Endothelial cell of umbilical vein (primary cell): ENCODE measurements at regions not wholly inside any gene's neighbourhood (a gene's known extent, or its start where the extent isn't known, plus 50 kb on each side); places are given as distances from the start of the nearest gene placed in this dataset.

Experiments
- BruUV-seq: library from RNA; stranded (reverse); fragments of 400-500 nt; replicated peaks from 2 replicates; lab custom pipeline; 2021; lab: Mats Ljungman, UMichigan
- CTCF ChIA-PET: fragments of 300-600, 350-600 bp; sonication (Branson Sonifier 250); formaldehyde crosslinking; loops from one replicate; lab custom pipeline; 2021; ENCODE audit warnings: antibody characterized with exemption, inconsistent platforms; lab: Charles Lee
- POLR2A ChIA-PET: fragments of 300-600, 350-600 bp; sonication (Branson Sonifier 250); formaldehyde crosslinking; loops from one replicate; lab custom pipeline; 2021; ENCODE audit warnings: antibody characterized with exemption, inconsistent platforms; lab: Charles Lee
- DNase-seq: peaks from one replicate; pipeline ENCODE4 v3.0.0-alpha.2; 2011; ENCODE audit warnings: low read depth, low spot score
- FAIRE-seq: peaks from 2 replicates; lab custom pipeline; 2011; peaks lifted over from hg19 to GRCh38; lab: Jason Lieb, UNC
- H2AFZ ChIP-seq: 2 replicates; pipeline ENCODE4 v1.6.0; 2012; ENCODE audit warnings: low read depth, low read length, control low read depth, inconsistent platforms
- H3K27ac ChIP-seq: 2 replicates; pipeline ENCODE4 v1.5.1; 2011; ENCODE audit warnings: low read depth, mild to moderate bottlenecking, control low read depth, low read length, moderate library complexity; ENCODE audit not compliant: insufficient read depth
- H3K27me3 ChIP-seq, 2 experiments: 2 replicates each; pipeline versions ENCODE4 v1.6.0 to v1.6.1; 2011; ENCODE audit warnings: low read length in 2 of 2, mixed read lengths in 1 of 2; ENCODE audit not compliant: control insufficient read depth in 2 of 2, insufficient read depth in 2 of 2
- H3K36me3 ChIP-seq, 2 experiments: 2 replicates in 1 of 2; 3 replicates in 1 of 2; pipeline ENCODE4 v1.5.1; 2011; ENCODE audit warnings: low read length in 2 of 2, mild to moderate bottlenecking in 1 of 2, moderate library complexity in 1 of 2; ENCODE audit not compliant: control insufficient read depth in 2 of 2, insufficient read depth in 2 of 2; ENCODE audit errors: extremely low read depth in 1 of 2
- H3K4me1 ChIP-seq: 3 replicates; pipeline ENCODE4 v1.5.1; 2011; ENCODE audit warnings: mild to moderate bottlenecking, low read length; ENCODE audit not compliant: control insufficient read depth, insufficient read depth; ENCODE audit errors: extremely low read depth
- H3K4me2 ChIP-seq: 2 replicates; pipeline ENCODE4 v1.6.1; 2011; ENCODE audit warnings: low read length, control low read depth, mixed read lengths; ENCODE audit not compliant: insufficient read depth
- H3K4me3 ChIP-seq, 3 experiments: fragments of 200-600 bp in 1 of 3; sonication (generic), shearing (Covaris generic) in 1 of 3; replicated peaks in 1 of 3; 2 replicates each; pipeline ENCODE4 v1.5.1; 2011 to 2016; ENCODE audit warnings: control low read depth in 3 of 3, low read length in 3 of 3, mild to moderate bottlenecking in 2 of 3, inconsistent platforms in 1 of 3, low read depth in 1 of 3, moderate library complexity in 1 of 3; ENCODE audit not compliant: insufficient read depth in 1 of 3
- H3K79me2 ChIP-seq: 2 replicates; pipeline ENCODE4 v1.6.0; 2012; ENCODE audit warnings: low read length, inconsistent platforms; ENCODE audit not compliant: control insufficient read depth, insufficient read depth
- H3K9ac ChIP-seq: replicated peaks from 2 replicates; pipeline ENCODE3; 2011; ENCODE audit warnings: low read length, control low read depth; ENCODE audit not compliant: insufficient read depth; ENCODE audit errors: extremely low read depth
- H3K9me1 ChIP-seq: replicated peaks from 3 replicates; pipeline ENCODE4 v1.6.0; 2011; ENCODE audit warnings: mild to moderate bottlenecking, low read length; ENCODE audit not compliant: control insufficient read depth, insufficient read depth; ENCODE audit errors: extremely low read depth
- H3K9me3 ChIP-seq: replicated peaks from 2 replicates; pipeline ENCODE4 v1.5.1; 2012; ENCODE audit warnings: low read length, inconsistent platforms; ENCODE audit not compliant: control insufficient read depth, insufficient read depth
- H4K20me1 ChIP-seq: replicated peaks from 2 replicates; pipeline ENCODE3; 2011; ENCODE audit warnings: mild to moderate bottlenecking, low read length; ENCODE audit not compliant: control insufficient read depth, insufficient read depth; ENCODE audit errors: extremely low read depth
- EZH2 ChIP-seq: IDR thresholded peaks from 2 replicates; pipeline ENCODE4 v1.6.1; 2012; ENCODE audit warnings: borderline replicate concordance, low read depth, mild to moderate bottlenecking, moderate library complexity, low read length, inconsistent platforms; ENCODE audit not compliant: severe bottlenecking
- FOS ChIP-seq: IDR thresholded peaks from 2 replicates; pipeline ENCODE4 v1.6.1; 2011; ENCODE audit warnings: mild to moderate bottlenecking, low read length, moderate library complexity, borderline replicate concordance; ENCODE audit not compliant: insufficient read depth
- GATA2 ChIP-seq: IDR thresholded peaks from 2 replicates; pipeline ENCODE4 v1.7.0; 2011; ENCODE audit warnings: low read depth, mild to moderate bottlenecking, moderate library complexity, mixed read lengths, low read length; ENCODE audit not compliant: insufficient read length, insufficient read depth
- JUN ChIP-seq: IDR thresholded peaks from 2 replicates; pipeline ENCODE4 v1.6.1; 2011; ENCODE audit warnings: borderline replicate concordance, low read depth; ENCODE audit not compliant: insufficient read length, insufficient read depth
- MYC ChIP-seq: IDR thresholded peaks from one replicate; pipeline ENCODE4 v1.6.1; 2011; ENCODE audit warnings: mild to moderate bottlenecking, low read depth, low read length
- POLR2A ChIP-seq: IDR thresholded peaks from 2 replicates; pipeline ENCODE4 v1.6.1; 2012; ENCODE audit warnings: low read depth, mild to moderate bottlenecking, control low read depth, low read length
- POLR2AphosphoS5 ChIP-seq: IDR thresholded peaks from 2 replicates; pipeline ENCODE4 v1.6.1; 2012; ENCODE audit warnings: low read depth, mild to moderate bottlenecking, control low read depth, low read length, moderate library complexity; ENCODE audit not compliant: insufficient read depth
- dilution Hi-C: fragments of 300-500 bp; cut with MboI; formaldehyde crosslinking; loops from one replicate; pipeline ENCODE4 v1.15.0; 2019; ENCODE audit warnings: low sequenced_read_pairs; ENCODE audit not compliant: extremely low pct_ligation_motif_present
- intact Hi-C: fragments of 100-400 bp; cut with micrococcal nuclease; formaldehyde crosslinking; loops from one replicate; pipeline ENCODE4 v1.10.0; 2022
- TF ChIP-seq, protein P1 (sequence below): IDR thresholded peaks from 2 replicates; pipeline ENCODE4 v1.6.1; 2011; ENCODE audit not compliant: insufficient read depth, insufficient read length
- TF ChIP-seq, protein P2 (sequence below), 2 donors: IDR thresholded peaks; 1 replicate in 1 of 2; 2 replicates in 1 of 2; pipeline ENCODE4 v1.5.1; 2011; ENCODE audit warnings: low read length in 2 of 2, mild to moderate bottlenecking in 2 of 2, moderate library complexity in 2 of 2, control low read depth in 1 of 2, inconsistent platforms in 1 of 2, low read depth in 1 of 2; ENCODE audit not compliant: insufficient read depth in 1 of 2; ENCODE audit errors: extremely low read depth in 1 of 2

DNA sequence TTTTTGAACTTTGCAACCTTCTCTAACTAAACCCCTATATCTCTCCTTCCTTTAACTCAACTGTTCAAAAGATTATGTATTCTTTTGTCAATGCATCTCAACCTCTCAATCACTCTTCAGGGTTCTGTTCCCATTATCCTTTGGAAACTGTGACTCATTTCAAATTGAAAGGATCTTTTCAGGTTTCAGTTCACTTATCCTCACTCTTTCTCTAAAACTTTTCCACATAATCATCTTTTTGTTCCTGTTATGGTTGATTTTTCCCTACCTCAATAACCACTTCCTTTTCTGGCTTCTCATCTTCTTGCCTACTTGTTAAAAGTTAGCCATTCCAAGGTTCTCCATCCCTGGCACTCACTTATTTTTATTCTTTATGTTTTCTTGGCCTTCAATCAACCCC is 56.2 kb upstream of the NUF2 start:
- dilution Hi-C loops: no loop called here
- no peak overlapping the region for H2AFZ ChIP-seq
- H4K20me1 ChIP-seq: no peaks in the 10 kb centered on the region
- H3K4me1 ChIP-seq: no peaks in the 10 kb centered on the region
- intact Hi-C loops: no loop called here
- BruUV-seq: no TSS peak
- H3K79me2 ChIP-seq: no peaks in the 10 kb centered on the region
- POLR2A ChIA-PET: no interaction called here
- CTCF ChIA-PET: no interaction called here
- H3K9me3 ChIP-seq: no peaks in the 10 kb centered on the region
- no peaks in the 10 kb centered on the region for H3K36me3 ChIP-seq
- no peaks in the 10 kb centered on the region for H3K9me1 ChIP-seq
- FAIRE-seq: no peak
- no peak overlapping the region for H3K4me2 ChIP-seq
- H3K9ac ChIP-seq: no peak overlapping the region
- no peak overlapping the region for H3K27ac ChIP-seq
- TF ChIP-seq JUN: no peak
- TF ChIP-seq POLR2AphosphoS5: no peak
- no peak for TF ChIP-seq POLR2A
- TF ChIP-seq, protein P1, sequence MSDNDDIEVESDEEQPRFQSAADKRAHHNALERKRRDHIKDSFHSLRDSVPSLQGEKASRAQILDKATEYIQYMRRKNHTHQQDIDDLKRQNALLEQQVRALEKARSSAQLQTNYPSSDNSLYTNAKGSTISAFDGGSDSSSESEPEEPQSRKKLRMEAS: no peak
- TF ChIP-seq EZH2: no peak
- no peak for TF ChIP-seq FOS
- TF ChIP-seq GATA2: no peak
- TF ChIP-seq MYC: no peak
- TF ChIP-seq, protein P2, sequence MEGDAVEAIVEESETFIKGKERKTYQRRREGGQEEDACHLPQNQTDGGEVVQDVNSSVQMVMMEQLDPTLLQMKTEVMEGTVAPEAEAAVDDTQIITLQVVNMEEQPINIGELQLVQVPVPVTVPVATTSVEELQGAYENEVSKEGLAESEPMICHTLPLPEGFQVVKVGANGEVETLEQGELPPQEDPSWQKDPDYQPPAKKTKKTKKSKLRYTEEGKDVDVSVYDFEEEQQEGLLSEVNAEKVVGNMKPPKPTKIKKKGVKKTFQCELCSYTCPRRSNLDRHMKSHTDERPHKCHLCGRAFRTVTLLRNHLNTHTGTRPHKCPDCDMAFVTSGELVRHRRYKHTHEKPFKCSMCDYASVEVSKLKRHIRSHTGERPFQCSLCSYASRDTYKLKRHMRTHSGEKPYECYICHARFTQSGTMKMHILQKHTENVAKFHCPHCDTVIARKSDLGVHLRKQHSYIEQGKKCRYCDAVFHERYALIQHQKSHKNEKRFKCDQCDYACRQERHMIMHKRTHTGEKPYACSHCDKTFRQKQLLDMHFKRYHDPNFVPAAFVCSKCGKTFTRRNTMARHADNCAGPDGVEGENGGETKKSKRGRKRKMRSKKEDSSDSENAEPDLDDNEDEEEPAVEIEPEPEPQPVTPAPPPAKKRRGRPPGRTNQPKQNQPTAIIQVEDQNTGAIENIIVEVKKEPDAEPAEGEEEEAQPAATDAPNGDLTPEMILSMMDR (IDR thresholded peaks at IDR 0.05; ENCODE audit: extremely low read depth in 1 of 2, insufficient read depth in 1 of 2, low read depth in 1 of 2, low read length in 2 of 2): no peak
- no peaks in the 10 kb centered on the region for H3K27me3 ChIP-seq
- H3K4me3 ChIP-seq: no peak overlapping the region
- no peak for DNase-seq
